ENCODE measurements at regions not wholly inside any gene's neighbourhood (a gene's known extent, or its start where the extent isn't known, plus 50 kb on each side); places are given as distances from the start of the nearest gene placed in this dataset.

DNA sequence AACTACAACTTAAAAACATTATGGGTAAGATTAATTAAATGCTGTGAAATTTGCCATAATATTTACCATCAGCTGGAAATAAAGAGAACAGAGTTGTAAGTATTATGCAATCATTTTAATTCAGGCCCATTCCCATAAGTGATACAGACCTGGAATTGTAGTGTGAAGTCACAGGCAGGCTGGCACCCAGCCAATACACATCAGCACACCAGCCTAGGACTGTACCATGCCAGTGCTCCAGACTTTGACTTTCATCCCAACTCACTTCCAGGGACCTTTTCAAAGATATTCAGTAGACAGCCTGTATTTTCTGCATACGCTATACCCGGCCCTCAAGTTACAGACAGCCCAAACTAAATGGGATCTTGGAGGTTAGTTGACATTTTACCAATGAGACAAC is 143.3 kb downstream of the TES start:
- H3K27me3 ChIP-seq (replicated peaks), result no peaks in the 10 kb centered on the region
- TF ChIP-seq, protein P1, sequence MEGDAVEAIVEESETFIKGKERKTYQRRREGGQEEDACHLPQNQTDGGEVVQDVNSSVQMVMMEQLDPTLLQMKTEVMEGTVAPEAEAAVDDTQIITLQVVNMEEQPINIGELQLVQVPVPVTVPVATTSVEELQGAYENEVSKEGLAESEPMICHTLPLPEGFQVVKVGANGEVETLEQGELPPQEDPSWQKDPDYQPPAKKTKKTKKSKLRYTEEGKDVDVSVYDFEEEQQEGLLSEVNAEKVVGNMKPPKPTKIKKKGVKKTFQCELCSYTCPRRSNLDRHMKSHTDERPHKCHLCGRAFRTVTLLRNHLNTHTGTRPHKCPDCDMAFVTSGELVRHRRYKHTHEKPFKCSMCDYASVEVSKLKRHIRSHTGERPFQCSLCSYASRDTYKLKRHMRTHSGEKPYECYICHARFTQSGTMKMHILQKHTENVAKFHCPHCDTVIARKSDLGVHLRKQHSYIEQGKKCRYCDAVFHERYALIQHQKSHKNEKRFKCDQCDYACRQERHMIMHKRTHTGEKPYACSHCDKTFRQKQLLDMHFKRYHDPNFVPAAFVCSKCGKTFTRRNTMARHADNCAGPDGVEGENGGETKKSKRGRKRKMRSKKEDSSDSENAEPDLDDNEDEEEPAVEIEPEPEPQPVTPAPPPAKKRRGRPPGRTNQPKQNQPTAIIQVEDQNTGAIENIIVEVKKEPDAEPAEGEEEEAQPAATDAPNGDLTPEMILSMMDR (IDR thresholded peaks at IDR 0.05; ENCODE audit: low read depth, low read length, missing control alignments), result no peak
- H3K4me3 ChIP-seq (ENCODE audit: low read depth, low read length), result no peak overlapping the region
- no peaks in the 10 kb centered on the region for H3K36me3 ChIP-seq (replicated peaks)
- in situ Hi-C loops (cut with HindIII; ENCODE audit: low pct_ligation_motif_present, low sequenced_read_pairs), result no loop called here
- DNase-seq, result no peak
- H3K27ac ChIP-seq, result peak overlapping the region; percentile 88

DNA sequence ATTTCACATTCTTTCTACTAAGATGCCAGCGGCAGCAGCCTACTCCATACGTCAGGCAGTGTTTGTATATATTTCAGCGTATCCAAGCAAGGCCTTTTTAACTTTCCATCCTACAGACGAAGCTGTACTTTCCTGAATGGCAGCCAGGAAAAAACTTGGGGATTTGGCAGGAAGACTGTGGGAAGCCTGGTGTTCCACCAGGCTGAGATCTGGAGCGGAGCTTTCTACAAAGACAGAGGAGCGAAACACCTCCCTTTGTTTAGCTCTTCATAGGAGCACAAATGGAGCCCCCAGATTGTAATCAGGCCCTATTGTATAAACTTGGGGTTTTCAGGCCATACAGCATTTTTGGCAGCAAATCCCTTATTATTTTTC is 143.8 kb downstream of the TES start:
- DNase-seq, result peak; percentile 41
- Histone ChIP-seq H3K27me3 (replicated peaks) (no peaks in the 10 kb centered on the region), H3K36me3 (replicated peaks) (no peaks in the 10 kb centered on the region), H3K27ac (peak overlapping the region; percentile 88), H3K4me3 (ENCODE audit: low read depth, low read length) (no peak overlapping the region)
- in situ Hi-C loops (cut with HindIII; ENCODE audit: low pct_ligation_motif_present, low sequenced_read_pairs), result no loop called here
- TF ChIP-seq, protein P1 (IDR thresholded peaks at IDR 0.05; ENCODE audit: low read depth, low read length, missing control alignments), result peak; percentile 17

DNA sequence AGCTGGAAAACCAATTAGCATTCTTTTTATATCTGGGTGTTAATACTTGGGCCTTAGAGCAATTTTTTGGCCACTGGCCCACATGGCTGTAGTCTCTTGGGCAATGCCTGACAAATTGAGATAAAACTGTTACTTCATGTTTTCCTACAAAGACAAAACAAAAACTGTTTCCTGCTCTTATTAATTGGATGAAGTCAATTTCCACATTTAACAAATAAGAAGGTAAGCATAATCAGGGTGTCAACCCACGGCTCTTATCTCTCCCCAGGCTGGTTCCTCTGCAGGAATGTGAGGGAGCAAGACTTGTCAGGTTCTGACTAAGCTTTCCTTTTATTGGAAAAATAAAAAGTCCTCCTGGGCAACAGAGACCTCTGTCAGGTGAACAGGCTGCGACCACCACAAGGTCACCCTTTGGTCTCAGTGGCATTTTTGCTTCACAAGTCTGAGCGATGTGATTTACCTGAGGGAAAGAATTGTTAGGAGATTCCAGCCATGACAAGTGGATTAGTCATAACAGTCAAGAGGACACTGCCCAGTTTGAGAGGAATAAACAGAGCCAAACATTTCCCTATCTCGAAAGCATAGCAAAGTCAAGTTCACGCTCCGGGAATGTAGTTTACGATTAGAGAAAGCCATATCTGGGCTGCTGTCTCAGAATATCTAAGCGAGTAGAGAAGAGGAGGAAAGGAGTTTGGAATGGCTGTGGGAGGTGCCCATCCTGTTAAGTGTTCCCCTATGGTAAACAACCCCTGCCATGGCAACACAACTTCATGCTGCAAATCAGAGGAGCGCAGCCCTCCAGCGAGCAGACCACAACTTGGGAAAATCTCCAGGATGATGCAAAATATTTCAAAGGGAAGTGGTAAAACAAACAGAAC is 144.4 kb downstream of the TES start:
- peak; percentile 99 for DNase-seq
- H3K36me3 ChIP-seq (replicated peaks), result no peaks in the 10 kb centered on the region
- H3K4me3 ChIP-seq (ENCODE audit: low read depth, low read length), result peak overlapping the region; percentile 33
- TF ChIP-seq, protein P1 (IDR thresholded peaks at IDR 0.05; ENCODE audit: low read depth, low read length, missing control alignments), result no peak
- peak overlapping the region; percentile 88 for H3K27ac ChIP-seq
- in situ Hi-C loops (cut with HindIII; ENCODE audit: low pct_ligation_motif_present, low sequenced_read_pairs), result no loop called here
- no peaks in the 10 kb centered on the region for H3K27me3 ChIP-seq (replicated peaks)

DNA sequence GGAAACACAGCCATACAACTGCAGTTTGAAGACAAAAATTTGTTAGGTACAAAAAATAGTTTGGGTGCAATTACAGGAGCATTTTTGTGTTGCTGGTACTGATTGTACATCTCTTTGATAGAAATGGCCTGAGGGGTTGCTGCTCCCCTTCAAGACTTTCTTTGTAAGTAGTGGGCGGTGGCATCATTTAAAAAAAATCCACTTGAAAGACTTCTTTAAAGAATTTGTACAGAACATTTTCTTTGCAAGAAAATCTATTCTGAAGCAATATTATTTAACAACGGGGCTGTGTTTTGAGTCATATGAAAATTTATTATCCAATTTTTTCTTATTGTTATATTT is 144.1 kb upstream of the CAV2 start:
- TF ChIP-seq, protein P1 (IDR thresholded peaks at IDR 0.05; ENCODE audit: low read depth, low read length, missing control alignments), result no peak
- Histone ChIP-seq H3K4me3 (ENCODE audit: low read depth, low read length) (peak overlapping the region; percentile 28), H3K27ac (peak overlapping the region; percentile 88), H3K36me3 (replicated peaks) (no peaks in the 10 kb centered on the region), H3K27me3 (replicated peaks) (no peaks in the 10 kb centered on the region)
- DNase-seq, result no peak
- in situ Hi-C loops (cut with HindIII; ENCODE audit: low pct_ligation_motif_present, low sequenced_read_pairs), result no loop called here

DNA sequence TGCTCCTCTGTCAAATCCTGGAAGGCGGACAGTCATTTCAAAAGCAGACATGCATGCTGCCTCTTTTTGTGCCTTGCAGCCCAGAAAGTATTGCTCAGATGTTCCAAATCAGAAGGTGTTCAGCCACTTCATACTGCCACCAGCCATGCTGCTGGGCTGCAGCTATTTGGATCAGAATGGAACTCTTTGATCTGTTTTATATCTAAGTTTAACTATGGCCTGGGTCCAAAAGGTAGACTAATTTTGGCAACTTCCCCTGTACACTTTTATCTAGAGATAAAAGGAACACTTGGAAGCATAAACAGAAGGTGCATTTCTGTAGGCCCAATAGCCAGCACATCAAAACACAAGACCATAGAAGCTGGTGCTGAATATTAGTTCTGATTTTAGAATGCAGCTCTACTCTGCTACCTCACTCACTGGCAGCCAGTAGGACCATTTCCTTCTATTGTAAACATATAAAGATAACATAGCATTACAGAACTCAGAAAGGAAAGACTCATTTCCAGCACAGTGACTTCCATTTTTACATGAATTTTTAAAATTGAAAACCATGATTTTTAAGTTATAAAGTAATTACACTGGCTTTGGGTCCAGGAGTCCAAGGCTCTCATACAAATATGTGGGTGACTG is 143.1 kb upstream of the CAV2 start:
- H3K4me3 ChIP-seq (ENCODE audit: low read depth, low read length), result no peak overlapping the region
- no peak for DNase-seq
- no peaks in the 10 kb centered on the region for H3K36me3 ChIP-seq (replicated peaks)
- in situ Hi-C loops (cut with HindIII; ENCODE audit: low pct_ligation_motif_present, low sequenced_read_pairs), result no loop called here
- TF ChIP-seq, protein P1 (IDR thresholded peaks at IDR 0.05; ENCODE audit: low read depth, low read length, missing control alignments), result no peak
- H3K27me3 ChIP-seq (replicated peaks), result no peaks in the 10 kb centered on the region
- peak overlapping the region; percentile 88 for H3K27ac ChIP-seq
